SK-N-SH treated with all-trans-retinoic acid at 6 μM for 48 hours (cell line): ENCODE measurements at regions not wholly inside any gene's neighbourhood (a gene's known extent, or its start where the extent isn't known, plus 50 kb on each side); places are given as distances from the start of the nearest gene placed in this dataset.

Experiments used
- CSDC2 ChIP-seq: fragments of 250-450 bp; sonication (Bioruptor Pico); IDR thresholded peaks from 2 replicates; pipeline ENCODE4 v1.5.0; 2020; ENCODE audit warnings: mild to moderate bottlenecking, moderate library complexity
- ISL1 ChIP-seq: fragments of 250-450 bp; sonication (Bioruptor Pico); IDR thresholded peaks from 2 replicates; pipeline ENCODE4 v2.1.2; 2022; ENCODE audit warnings: mild to moderate bottlenecking, moderate library complexity
- SNAI2 ChIP-seq: fragments of 250-450 bp; sonication (Bioruptor Pico); IDR thresholded peaks from 2 replicates; pipeline ENCODE4 v1.5.0; 2020; ENCODE audit warnings: mild to moderate bottlenecking, moderate library complexity
- ZC3H10 ChIP-seq: fragments of 250-450 bp; sonication (Bioruptor Pico); IDR thresholded peaks from 2 replicates; pipeline ENCODE4 v1.5.1; 2021; ENCODE audit warnings: mild to moderate bottlenecking, moderate library complexity
- ZFP30 ChIP-seq: fragments of 450-650 bp; formaldehyde crosslinking; IDR thresholded peaks from 2 replicates; pipeline ENCODE4 v1.5.0; 2022; ENCODE audit warnings: mild to moderate bottlenecking, moderate library complexity
- ZNF8 ChIP-seq: fragments of 450-650 bp; formaldehyde crosslinking; IDR thresholded peaks from 2 replicates; pipeline ENCODE4 v1.5.0; 2020; ENCODE audit warnings: mild to moderate bottlenecking, moderate library complexity

DNA sequence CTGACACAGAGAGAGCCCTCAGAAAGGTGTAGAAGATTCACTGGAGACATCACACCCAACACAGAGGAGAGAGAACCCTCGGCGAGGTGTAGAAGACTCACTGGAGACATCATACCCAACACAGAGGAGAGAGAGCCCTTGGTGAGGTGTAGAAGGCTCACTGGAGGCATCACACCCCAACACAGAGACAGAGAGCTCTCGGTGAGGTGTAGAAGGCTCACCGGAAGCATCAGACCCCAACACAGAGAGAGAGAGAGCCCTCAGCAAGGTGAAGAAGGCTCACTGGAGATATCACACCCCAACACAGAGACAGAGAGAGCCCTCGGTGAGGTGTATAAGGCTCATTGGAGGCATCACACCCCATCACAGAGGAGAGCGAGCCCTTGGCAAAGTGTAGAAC lies 826.5 kb downstream of the UQCRFS1 start:
- TF ChIP-seq SNAI2 (CRISPR knock-in tag) (no peak), ZC3H10 (CRISPR knock-in tag) (no peak), ZFP30 (CRISPR knock-in tag) (no peak), ZNF8 (CRISPR knock-in tag) (no peak), CSDC2 (CRISPR knock-in tag) (no peak), ISL1 (no peak)
